ENCODE measurements at regions not wholly inside any gene's neighbourhood (a gene's known extent, or its start where the extent isn't known, plus 50 kb on each side); places are given as distances from the start of the nearest gene placed in this dataset.

DNA sequence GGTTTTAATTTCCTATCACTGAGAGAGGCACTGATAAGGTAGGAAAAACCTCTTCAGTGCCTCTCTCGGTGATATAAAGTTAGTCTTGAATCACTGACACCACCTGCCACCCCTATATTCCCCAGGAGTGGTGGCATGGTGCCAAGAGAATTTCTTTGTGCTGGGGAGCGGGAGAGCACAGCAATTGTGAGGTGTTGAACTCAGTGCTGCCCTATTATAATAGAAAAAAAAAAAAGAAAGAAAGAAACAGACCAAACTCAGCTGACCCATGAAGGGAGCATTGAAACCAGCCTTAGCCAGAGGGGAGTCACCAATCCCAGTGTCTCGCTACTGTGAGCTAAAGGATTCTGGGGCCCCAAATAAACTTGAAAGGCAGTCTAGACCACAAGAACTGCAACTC, 201.4 kb upstream of the STT3B start:
- Histone ChIP-seq H3K9me2 (replicated peaks; ENCODE audit: low read depth, low read length) (no peaks in the 10 kb centered on the region), H3K4me2 (ENCODE audit: low read depth, low read length, poor library complexity, severe bottlenecking) (no peak overlapping the region), H3K4me3 (ENCODE audit: low read length, poor library complexity, severe bottlenecking) (no peak overlapping the region), H2AFZ (ENCODE audit: low read length) (no peak overlapping the region), H3K27me3 (ENCODE audit: insufficient read depth, low read length, poor library complexity, severe bottlenecking) (no peaks in the 10 kb centered on the region), H3K79me2 (ENCODE audit: insufficient read depth, low read length) (no peaks in the 10 kb centered on the region), H3F3A (ENCODE audit: low read depth) (no peaks in the 10 kb centered on the region), H3K36me3 (ENCODE audit: insufficient read depth, low read length) (no peaks in the 10 kb centered on the region), H3K9me3 (ENCODE audit: insufficient read depth, low read depth, low read length) (peaks cover 7% of the 10 kb centered on the region; the same call in 1 of the 2 replicates), H4K20me1 (ENCODE audit: insufficient read depth, low read length, poor library complexity, severe bottlenecking) (no peaks in the 10 kb centered on the region), H3K9ac (ENCODE audit: low read depth, low read length, poor library complexity, severe bottlenecking) (no peak overlapping the region), H3K4me1 (ENCODE audit: insufficient read depth, low read length, poor library complexity, severe bottlenecking) (no peaks in the 10 kb centered on the region)
- no peak for TF ChIP-seq EZH2phosphoT487 (IDR thresholded peaks at IDR 0.05; ENCODE audit: borderline replicate concordance)
- TF ChIP-seq, protein P1, sequence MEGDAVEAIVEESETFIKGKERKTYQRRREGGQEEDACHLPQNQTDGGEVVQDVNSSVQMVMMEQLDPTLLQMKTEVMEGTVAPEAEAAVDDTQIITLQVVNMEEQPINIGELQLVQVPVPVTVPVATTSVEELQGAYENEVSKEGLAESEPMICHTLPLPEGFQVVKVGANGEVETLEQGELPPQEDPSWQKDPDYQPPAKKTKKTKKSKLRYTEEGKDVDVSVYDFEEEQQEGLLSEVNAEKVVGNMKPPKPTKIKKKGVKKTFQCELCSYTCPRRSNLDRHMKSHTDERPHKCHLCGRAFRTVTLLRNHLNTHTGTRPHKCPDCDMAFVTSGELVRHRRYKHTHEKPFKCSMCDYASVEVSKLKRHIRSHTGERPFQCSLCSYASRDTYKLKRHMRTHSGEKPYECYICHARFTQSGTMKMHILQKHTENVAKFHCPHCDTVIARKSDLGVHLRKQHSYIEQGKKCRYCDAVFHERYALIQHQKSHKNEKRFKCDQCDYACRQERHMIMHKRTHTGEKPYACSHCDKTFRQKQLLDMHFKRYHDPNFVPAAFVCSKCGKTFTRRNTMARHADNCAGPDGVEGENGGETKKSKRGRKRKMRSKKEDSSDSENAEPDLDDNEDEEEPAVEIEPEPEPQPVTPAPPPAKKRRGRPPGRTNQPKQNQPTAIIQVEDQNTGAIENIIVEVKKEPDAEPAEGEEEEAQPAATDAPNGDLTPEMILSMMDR (conservative IDR thresholded peaks at IDR 0.05; ENCODE audit: low read length) = no peak

DNA sequence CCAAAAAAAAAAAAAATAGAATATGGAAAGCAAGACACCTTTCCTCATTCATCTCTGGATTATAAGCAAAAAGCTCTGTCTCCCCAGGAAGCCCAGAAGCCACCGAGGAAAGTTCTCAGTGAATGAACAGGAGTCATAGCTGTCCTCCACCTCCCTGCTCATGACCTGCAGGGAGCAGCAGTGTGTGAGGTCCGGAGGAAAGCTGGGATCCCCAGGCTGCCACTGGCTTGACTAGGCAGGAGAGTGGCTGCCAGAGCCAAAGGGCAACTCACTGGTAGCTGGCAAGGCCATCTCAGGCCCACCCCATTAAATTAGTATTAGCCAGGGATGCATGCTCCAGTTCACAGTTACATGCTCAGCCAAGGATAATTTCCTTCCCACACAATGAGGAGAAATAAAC, 191.6 kb upstream of the STT3B start:
- Histone ChIP-seq H3K79me2 (ENCODE audit: insufficient read depth, low read length) (no peaks in the 10 kb centered on the region), H3K9me3 (ENCODE audit: insufficient read depth, low read depth, low read length) (no peaks in the 10 kb centered on the region), H3K4me3 (ENCODE audit: low read length, poor library complexity, severe bottlenecking) (no peak overlapping the region), H4K20me1 (ENCODE audit: insufficient read depth, low read length, poor library complexity, severe bottlenecking) (no peaks in the 10 kb centered on the region), H3K36me3 (ENCODE audit: insufficient read depth, low read length) (no peaks in the 10 kb centered on the region), H3K4me1 (ENCODE audit: insufficient read depth, low read length, poor library complexity, severe bottlenecking) (no peaks in the 10 kb centered on the region), H3K4me2 (ENCODE audit: low read depth, low read length, poor library complexity, severe bottlenecking) (no peak overlapping the region), H3F3A (ENCODE audit: low read depth) (no peaks in the 10 kb centered on the region), H2AFZ (ENCODE audit: low read length) (no peak overlapping the region), H3K27me3 (ENCODE audit: insufficient read depth, low read length, poor library complexity, severe bottlenecking) (no peaks in the 10 kb centered on the region), H3K9ac (ENCODE audit: low read depth, low read length, poor library complexity, severe bottlenecking) (no peak overlapping the region), H3K9me2 (replicated peaks; ENCODE audit: low read depth, low read length) (no peaks in the 10 kb centered on the region)
- TF ChIP-seq EZH2phosphoT487 (IDR thresholded peaks at IDR 0.05; ENCODE audit: borderline replicate concordance) = no peak
- TF ChIP-seq, protein P1 (conservative IDR thresholded peaks at IDR 0.05; ENCODE audit: low read length) = peak; percentile 25; the same call in 1 of the 2 replicates

DNA sequence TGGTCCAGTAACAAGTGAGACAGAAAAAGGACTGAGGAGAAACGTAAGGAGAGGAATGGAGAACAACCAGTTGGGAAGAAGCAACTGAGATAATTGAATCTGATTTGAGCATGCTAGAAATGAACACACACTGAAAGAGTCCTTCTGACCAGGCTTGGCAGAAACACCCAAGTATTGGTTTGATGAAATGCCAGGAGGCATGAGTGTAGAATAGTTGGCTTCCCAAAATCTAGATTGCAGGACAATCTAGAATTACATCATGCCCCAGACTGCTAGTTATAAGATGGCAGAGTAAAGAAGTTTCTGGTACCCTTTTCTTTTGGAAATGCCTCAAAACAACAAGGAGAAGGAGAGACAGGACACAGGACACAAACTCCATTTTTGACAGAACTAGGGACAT, 189.7 kb upstream of the STT3B start:
- Histone ChIP-seq H3K9me2 (replicated peaks; ENCODE audit: low read depth, low read length) (no peaks in the 10 kb centered on the region), H3K79me2 (ENCODE audit: insufficient read depth, low read length) (no peaks in the 10 kb centered on the region), H3K27me3 (ENCODE audit: insufficient read depth, low read length, poor library complexity, severe bottlenecking) (no peaks in the 10 kb centered on the region), H3K9me3 (ENCODE audit: insufficient read depth, low read depth, low read length) (no peaks in the 10 kb centered on the region), H3K4me2 (ENCODE audit: low read depth, low read length, poor library complexity, severe bottlenecking) (no peak overlapping the region), H3F3A (ENCODE audit: low read depth) (no peaks in the 10 kb centered on the region), H3K9ac (ENCODE audit: low read depth, low read length, poor library complexity, severe bottlenecking) (no peak overlapping the region), H4K20me1 (ENCODE audit: insufficient read depth, low read length, poor library complexity, severe bottlenecking) (no peaks in the 10 kb centered on the region), H3K36me3 (ENCODE audit: insufficient read depth, low read length) (no peaks in the 10 kb centered on the region), H3K4me1 (ENCODE audit: insufficient read depth, low read length, poor library complexity, severe bottlenecking) (no peaks in the 10 kb centered on the region), H3K4me3 (ENCODE audit: low read length, poor library complexity, severe bottlenecking) (no peak overlapping the region), H2AFZ (ENCODE audit: low read length) (no peak overlapping the region)
- TF ChIP-seq EZH2phosphoT487 (IDR thresholded peaks at IDR 0.05; ENCODE audit: borderline replicate concordance) = no peak
- TF ChIP-seq, protein P1 (conservative IDR thresholded peaks at IDR 0.05; ENCODE audit: low read length) = no peak

All from Loucy (cell line).